Psoas muscle (tissue), 7 donors: ENCODE measurements at regions not wholly inside any gene's neighbourhood (a gene's known extent, or its start where the extent isn't known, plus 50 kb on each side); places are given as distances from the start of the nearest gene placed in this dataset.
A peak's percentile ranks its signal among the peaks of the same experiment; 100 is the strongest.

Experiments
- ATAC-seq, 4 donors: fragments of 200-7000 bp; cut with Tn5 transposase; one replicate each; pipeline ENCODE4 v1.9.1; 2020; ENCODE audit warnings: moderate library complexity in 3 of 4, mild to moderate bottlenecking in 2 of 4
- DNase-seq, 2 donors: peaks; one replicate each; pipeline ENCODE4 v3.0.0-alpha.2; 2020
- H3K27ac ChIP-seq: fragments of 200-600 bp; one replicate; pipeline ENCODE4 v1.8.0; 2022
- H3K27me3 ChIP-seq, 3 donors: fragments of 200-600 bp in 1 of 3; one replicate each; pipeline versions ENCODE4 v1.6.1 to v1.8.0; 2013 to 2022; ENCODE audit warnings: low read length in 2 of 3, mild to moderate bottlenecking in 2 of 3, moderate library complexity in 1 of 3; ENCODE audit not compliant: insufficient read depth in 3 of 3
- H3K36me3 ChIP-seq, 2 donors: fragments of 200-600 bp in 1 of 2; one replicate each; pipeline versions ENCODE4 v1.6.1 to v1.8.0; 2013 to 2022; ENCODE audit warnings: low read depth in 1 of 2, mild to moderate bottlenecking in 1 of 2, moderate library complexity in 1 of 2; ENCODE audit not compliant: insufficient read depth in 1 of 2
- H3K4me1 ChIP-seq: fragments of 200-600 bp; one replicate; pipeline ENCODE4 v1.8.0; 2022
- H3K4me3 ChIP-seq: fragments of 200-600 bp; one replicate; pipeline ENCODE4 v1.8.0; 2022; ENCODE audit warnings: mild to moderate bottlenecking
- H3K9me3 ChIP-seq: fragments of 200-600 bp; one replicate; pipeline ENCODE4 v1.8.0; 2022
- CTCF ChIP-seq: fragments of 200-600 bp; IDR thresholded peaks from one replicate; pipeline ENCODE4 v1.8.0; 2022; ENCODE audit warnings: antibody characterized with exemption
- WGBS, 3 donors: extraction: QIAGEN DNeasy Blood & Tissue Kit; methylation state at CpG; one replicate each; pipeline versions ENCODE4 v1.1.6 to v1.1.7; 2013; 5-methylcytosine and 5-hydroxymethylcytosine counted together
- intact Hi-C, 2 donors: fragments of 100-400 bp; cut with DNase I; formaldehyde crosslinking; loops; one replicate each; pipeline versions ENCODE4 v1.11.0 to v1.14.2; 2022
- donor health status: healthy with polysubstance abuse.
- donor health status: DM: no; HTN: no; CAD: no; lungs with moderate emphysema.
- donor health status: Bipolar disorder and iron deficiency.
- donor health status: healthy.
- donor health status: DM: yes; HTN: yes; CAD: no.
- donor health status: DM: no; HTN: no; CAD: no.
- donor health status: DM: yes; HTN: yes; CAD: no.

GRCh38 chr1:10904396-10905358, 107.8 kb upstream of the TARDBP start:
- H3K36me3 ChIP-seq: no peaks in the 10 kb centered on the region
- no peak for TF ChIP-seq CTCF
- DNase-seq: peak in 1 of 2 donors; percentile 42
- WGBS, 3 donors: 67 to 74% (median 69%) methylated on average over 23 of the region's 23 CpGs
- ATAC-seq: no peak
- no peaks in the 10 kb centered on the region for H3K27me3 ChIP-seq
- H3K4me1 ChIP-seq: no peaks in the 10 kb centered on the region
- no peaks in the 10 kb centered on the region for H3K9me3 ChIP-seq
- intact Hi-C loops: no loop called here
- H3K27ac ChIP-seq: no peak overlapping the region
- no peak overlapping the region for H3K4me3 ChIP-seq

DNA sequence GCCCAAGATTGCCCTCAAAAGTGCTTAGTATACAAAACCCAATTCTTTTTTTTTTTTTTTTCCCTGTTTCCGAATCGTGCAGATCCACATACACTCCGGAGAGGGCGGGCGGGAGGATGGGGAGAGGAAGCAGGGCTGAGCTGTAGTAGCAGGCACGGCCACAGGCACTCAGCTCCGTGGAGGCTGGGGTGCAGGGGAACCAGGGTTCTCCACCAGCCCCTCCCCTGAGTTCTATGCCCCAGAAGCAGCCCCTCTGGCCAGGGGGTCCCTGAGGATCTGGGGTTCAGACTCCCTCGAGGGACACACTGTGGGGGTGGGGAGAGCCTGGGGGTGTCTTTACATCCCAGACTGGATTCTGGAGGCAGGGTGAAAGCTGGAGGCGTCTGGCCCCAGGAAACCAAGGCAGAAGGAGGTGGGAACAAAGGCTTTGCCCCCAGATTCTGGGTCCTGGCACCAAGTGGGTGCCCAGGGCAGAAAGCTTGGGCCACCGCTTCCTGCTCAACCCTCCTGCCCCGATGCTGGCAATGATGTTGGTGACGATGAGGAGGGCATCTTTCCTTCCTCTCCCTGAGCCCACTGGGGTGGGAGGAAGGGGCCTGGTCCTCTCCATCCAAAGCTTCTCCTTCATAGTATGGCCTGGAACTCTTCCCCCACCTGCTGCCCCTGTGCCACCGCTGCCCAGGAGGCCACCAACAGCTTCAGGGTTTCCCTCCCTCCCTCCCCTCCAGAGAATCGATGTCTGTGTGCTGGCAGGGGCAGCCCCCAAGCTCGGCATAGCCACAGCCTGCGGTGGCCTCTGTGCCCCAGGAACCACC, 106.4 kb upstream of the TARDBP start:
- no peak overlapping the region for H3K27ac ChIP-seq
- no peaks in the 10 kb centered on the region for H3K36me3 ChIP-seq
- H3K4me1 ChIP-seq: no peaks in the 10 kb centered on the region
- H3K9me3 ChIP-seq: no peaks in the 10 kb centered on the region
- no peak for TF ChIP-seq CTCF
- no peaks in the 10 kb centered on the region for H3K27me3 ChIP-seq
- DNase-seq: peak in 1 of 2 donors; percentile 41
- no peak for ATAC-seq
- H3K4me3 ChIP-seq: no peak overlapping the region
- intact Hi-C loops: no loop called here
- 60 to 68% (median 63%) methylated on average over 16 of the region's 16 CpGs for WGBS, 3 donors

DNA sequence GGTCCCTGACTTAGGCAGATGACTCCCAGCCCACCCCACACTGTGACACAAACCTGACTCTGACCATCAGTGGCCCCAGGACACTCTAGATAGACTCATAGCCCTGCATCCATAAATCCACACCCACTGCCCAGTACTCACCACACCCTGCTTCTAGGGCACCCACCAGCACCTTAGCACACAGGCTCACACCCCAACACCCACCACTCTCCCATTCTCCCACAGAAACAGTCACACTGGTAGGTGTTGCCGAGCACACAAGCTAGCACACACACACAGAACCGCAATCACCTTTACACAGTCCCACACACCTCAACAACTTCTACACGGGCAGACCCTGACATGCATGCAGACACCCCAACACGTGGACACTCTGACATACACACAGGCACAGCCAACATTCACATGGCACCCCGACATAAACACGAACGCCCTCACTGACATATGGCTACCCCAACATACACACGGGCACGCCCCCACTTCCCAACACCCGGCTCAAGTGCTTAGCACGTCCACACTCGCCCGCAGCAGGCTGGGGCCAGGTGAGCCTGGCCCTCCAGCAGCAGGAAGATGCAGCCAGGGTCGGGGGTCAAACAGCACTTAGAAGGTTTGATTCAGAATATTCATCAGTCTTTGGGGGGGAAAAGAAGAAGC, 105.5 kb upstream of the TARDBP start:
- ATAC-seq (no peak), DNase-seq (no peak)
- no peak overlapping the region for H3K4me3 ChIP-seq
- intact Hi-C loops: no loop called here
- H3K27ac ChIP-seq: no peak overlapping the region
- no peaks in the 10 kb centered on the region for H3K36me3 ChIP-seq
- H3K4me1 ChIP-seq: no peaks in the 10 kb centered on the region
- H3K9me3 ChIP-seq: no peaks in the 10 kb centered on the region
- no peak for TF ChIP-seq CTCF
- no peaks in the 10 kb centered on the region for H3K27me3 ChIP-seq
- WGBS, 3 donors: 69 to 71% (median 69%) methylated on average over 14 of the region's 14 CpGs

- Histone ChIP-seq H3K4me3 (no peak overlapping the region), H3K27ac (no peak overlapping the region), H3K9me3 (no peaks in the 10 kb centered on the region), H3K4me1 (no peaks in the 10 kb centered on the region), H3K27me3 (no peaks in the 10 kb centered on the region), H3K36me3 (no peaks in the 10 kb centered on the region)
- DNase-seq (no peak), ATAC-seq (no peak)
- WGBS, 3 donors: 53 to 68% (median 59%) methylated on average over 6 of the region's 6 CpGs
- intact Hi-C loops: no loop called here
- TF ChIP-seq CTCF: no peak
These were observed 104.2 kb upstream of the TARDBP start for GRCh38 chr1:10908266-10908665.
